GM13977 (cell line): ENCODE measurements at regions not wholly inside any gene's neighbourhood (a gene's known extent, or its start where the extent isn't known, plus 50 kb on each side); places are given as distances from the start of the nearest gene placed in this dataset.

Experiments used
- DNase-seq: peaks from one replicate; pipeline ENCODE4 v3.0.0; 2012; ENCODE audit warnings: low spot score
- in situ Hi-C: fragments of 300-500 bp; cut with MboI; formaldehyde crosslinking; loops from one replicate; pipeline ENCODE4 v1.12.0; 2022; ENCODE audit warnings: low sequenced_read_pairs, low pct_unique_long_range_greater_than_20kb, mixed read lengths, inconsistent platforms; ENCODE audit not compliant: unreplicated experiment
- TF ChIP-seq, protein P1 (sequence below): IDR thresholded peaks from 2 replicates; pipeline ENCODE4 v1.5.1; 2012; ENCODE audit warnings: mild to moderate bottlenecking, control low read depth; ENCODE audit not compliant: insufficient read depth; ENCODE audit errors: extremely low read depth, missing control alignments

DNA sequence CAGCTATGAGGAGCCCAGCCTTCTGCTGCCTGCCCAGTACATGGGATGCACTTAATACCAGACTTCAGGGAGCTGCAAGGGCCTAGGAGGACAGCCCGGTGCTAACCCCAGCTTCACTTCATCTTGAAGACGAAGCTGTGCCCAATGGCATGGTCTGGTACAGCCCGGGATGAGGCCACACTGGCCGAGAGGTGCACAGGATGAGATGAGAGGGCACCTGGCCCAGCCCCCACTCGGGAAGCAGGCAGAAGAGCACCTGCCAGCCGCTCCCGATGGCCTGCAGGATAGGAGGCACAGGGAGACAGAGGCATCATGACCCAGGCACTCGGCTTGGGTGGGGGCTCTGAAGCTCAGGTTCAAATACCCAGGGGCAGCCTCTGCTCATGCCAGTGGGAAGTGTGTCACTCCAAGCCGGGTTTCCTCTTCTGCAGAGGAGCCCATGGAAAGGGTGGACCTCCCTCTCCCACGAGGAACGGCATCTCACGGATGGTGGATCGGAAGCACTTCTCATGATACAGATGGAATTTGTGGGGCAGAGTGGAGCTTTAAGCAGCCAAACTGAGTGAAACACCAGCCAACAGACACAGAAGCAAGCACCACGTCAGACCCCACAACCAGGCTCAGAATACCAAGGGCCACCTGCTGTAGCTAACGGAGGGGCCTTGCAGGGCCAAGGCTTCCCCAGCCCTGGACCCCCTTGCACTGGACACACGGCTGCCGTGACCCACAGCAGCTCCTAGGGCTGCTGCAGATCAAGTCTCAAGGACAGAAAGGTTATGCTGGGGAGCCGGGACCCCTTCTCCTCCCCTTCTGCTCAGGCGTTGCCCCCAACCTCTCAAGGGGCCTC lies 875.2 kb downstream of the BRD1 start:
- TF ChIP-seq, protein P1, sequence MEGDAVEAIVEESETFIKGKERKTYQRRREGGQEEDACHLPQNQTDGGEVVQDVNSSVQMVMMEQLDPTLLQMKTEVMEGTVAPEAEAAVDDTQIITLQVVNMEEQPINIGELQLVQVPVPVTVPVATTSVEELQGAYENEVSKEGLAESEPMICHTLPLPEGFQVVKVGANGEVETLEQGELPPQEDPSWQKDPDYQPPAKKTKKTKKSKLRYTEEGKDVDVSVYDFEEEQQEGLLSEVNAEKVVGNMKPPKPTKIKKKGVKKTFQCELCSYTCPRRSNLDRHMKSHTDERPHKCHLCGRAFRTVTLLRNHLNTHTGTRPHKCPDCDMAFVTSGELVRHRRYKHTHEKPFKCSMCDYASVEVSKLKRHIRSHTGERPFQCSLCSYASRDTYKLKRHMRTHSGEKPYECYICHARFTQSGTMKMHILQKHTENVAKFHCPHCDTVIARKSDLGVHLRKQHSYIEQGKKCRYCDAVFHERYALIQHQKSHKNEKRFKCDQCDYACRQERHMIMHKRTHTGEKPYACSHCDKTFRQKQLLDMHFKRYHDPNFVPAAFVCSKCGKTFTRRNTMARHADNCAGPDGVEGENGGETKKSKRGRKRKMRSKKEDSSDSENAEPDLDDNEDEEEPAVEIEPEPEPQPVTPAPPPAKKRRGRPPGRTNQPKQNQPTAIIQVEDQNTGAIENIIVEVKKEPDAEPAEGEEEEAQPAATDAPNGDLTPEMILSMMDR, result no peak
- in situ Hi-C loops, result loop anchor here (25.0 kb wide), 1 partner anchor 110 kb away; no protein-coding TSS in a partner anchor
- DNase-seq, result no peak

DNA sequence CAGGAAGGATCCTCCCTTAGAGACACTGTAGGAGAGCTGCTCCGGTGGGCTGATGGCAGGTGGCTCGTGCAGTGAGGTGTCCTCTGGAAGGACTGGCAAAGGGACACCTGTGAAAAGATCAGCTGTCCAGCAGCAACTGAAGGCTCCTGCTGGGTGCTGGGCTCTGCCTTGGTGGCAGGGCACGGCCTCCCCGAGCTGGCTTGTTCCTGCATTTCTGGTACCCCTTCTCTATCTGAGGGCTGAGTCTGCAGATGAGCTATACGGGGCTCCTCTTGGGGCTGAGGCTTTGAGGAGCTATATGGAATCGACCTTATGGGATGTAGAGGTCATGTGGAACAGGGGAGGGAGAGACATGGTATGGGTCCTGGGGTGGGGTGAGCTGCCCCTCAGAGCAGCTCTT lies 875.8 kb downstream of the BRD1 start:
- TF ChIP-seq, protein P1, result no peak
- DNase-seq, result no peak
- in situ Hi-C loops, result loop anchor here (25.0 kb wide), 1 partner anchor 110 kb away; no protein-coding TSS in a partner anchor

DNA sequence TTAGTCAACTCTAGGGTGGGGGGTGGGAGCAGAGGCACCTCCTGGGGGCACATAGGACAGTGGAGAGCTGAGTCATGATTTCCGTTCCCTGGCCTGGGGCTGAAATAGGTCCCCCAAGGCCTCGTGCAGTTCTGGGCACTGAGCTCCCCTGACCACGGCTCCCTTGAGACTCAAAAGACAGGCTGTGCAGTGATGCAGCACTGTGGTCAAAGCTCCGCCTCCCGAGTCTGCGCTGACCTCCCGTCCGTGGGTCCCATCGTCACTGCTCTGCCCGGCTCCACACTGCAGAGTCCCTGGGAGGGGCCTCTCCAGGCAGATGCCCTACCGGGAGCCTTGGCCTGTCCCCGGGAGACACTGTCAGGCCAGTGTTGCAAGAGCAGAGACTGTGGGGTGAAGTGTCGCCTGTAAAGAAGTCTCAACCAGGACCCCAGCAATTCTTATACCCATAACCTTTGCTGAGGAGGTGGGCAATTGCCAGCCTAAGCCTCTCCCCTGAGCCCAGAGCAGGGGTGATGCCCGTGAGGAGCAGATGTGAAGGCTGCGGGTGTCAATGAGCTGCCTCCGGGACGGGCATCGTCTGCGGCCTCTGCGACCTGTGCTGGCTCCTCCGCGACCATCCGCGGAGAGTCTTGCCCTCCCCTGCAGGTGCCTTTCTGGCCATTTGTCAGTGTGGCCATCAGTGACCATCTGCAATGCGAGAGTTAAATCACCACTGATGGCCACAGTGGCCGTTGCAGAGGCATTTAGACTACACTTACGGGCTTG lies 877.3 kb downstream of the BRD1 start:
- in situ Hi-C loops, result loop anchor here (25.0 kb wide), 1 partner anchor 112 kb away; no protein-coding TSS in a partner anchor
- TF ChIP-seq, protein P1, result no peak
- DNase-seq, result no peak

DNA sequence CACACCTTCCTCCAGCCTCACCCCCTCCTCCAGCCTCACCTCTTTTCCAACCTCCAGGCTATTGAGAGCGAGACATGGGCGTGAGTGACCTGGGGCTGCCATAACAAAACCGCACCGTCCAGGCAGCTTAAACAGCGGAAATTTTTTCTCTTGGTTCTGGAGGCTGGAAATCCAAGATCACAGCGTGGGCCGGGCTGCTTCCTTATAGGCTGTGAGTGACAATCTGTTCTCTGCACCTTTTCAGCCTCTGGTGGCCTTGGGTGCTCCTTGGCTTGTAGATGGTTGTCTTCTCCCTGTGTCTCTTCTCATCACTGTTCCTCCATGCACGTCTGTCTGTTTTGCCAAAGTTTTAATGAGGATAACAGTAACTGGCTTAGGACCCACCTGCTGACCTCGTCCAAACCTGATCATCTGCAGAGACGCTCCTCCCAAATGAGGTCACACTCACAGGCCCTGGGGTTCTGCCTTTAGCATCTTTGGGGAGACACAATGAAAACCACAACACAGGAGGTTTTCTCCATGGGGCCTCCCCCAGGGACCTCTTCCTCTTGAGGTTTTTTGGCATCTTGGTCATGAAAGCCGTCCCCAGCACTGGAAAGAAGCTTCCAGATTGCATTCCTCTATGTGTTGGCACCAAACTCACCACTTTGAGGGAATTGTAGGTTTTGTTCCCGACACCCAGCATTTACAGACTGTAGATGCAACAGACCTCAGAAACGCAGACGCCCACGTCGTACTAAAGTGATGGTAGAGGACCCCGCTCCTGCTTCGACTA lies 878.1 kb downstream of the BRD1 start:
- in situ Hi-C loops, result loop anchor here (25.0 kb wide), 1 partner anchor 113 kb away; no protein-coding TSS in a partner anchor
- TF ChIP-seq, protein P1, result no peak

DNA sequence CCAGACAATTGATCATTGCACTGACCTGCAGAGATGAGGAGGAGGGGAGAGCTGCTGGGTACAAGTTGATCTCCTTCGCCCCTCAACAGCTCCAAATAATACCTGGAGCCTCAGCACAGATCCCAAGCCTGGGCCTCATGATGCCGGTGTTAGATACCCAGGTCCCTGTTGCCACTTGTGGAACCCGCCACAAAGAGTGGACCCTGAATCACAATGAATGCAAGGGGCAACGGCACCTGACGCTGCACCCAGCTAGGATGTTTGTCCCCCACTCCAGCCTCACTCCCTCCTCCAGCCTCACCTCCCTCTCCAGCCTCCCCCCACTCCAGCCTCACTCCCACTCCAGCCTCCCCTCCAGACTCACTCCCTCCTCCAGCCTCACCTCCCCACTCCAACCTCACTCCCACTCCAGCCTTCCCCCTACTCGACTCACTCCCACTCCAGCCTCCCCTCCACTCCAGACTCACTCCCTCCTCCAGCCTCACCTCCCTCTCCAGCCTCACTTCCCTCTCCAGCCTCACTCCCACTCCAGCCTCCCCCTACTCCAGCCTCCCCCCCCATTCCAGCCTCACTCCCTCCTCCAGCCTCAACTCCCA lies 879.0 kb downstream of the BRD1 start:
- TF ChIP-seq, protein P1, result no peak
- no peak for DNase-seq
- in situ Hi-C loops, result no loop called here

More for the DNA sequence above, 878.1 kb downstream of the BRD1 start:
- DNase-seq, result no peak
